ENCODE measurements at regions not wholly inside any gene's neighbourhood (a gene's known extent, or its start where the extent isn't known, plus 50 kb on each side); places are given as distances from the start of the nearest gene placed in this dataset.

DNA sequence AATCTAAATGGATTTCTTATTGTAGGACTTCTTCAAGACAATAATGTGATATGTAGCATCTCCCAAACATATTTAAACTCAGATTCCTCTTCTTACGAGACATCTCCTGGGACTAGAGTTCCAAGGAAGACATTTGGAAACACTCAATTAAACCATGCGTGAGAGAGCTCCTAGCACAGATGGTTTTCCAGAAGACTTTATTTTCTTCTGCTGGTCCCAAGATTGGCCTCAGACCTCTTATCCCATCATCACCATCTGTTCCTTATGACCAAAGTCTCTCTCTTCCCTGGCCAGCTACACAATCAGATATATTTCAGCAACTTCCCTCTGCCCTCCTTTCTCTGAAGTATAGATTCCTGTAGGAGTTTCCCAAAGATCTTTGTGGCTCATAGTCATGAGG, 93.2 kb upstream of the JARID2 start:
- H3K79me2 ChIP-seq (replicated peaks; ENCODE audit: insufficient read depth, low read length) = no peaks in the 10 kb centered on the region
- H3K9me3 ChIP-seq (ENCODE audit: low read length) = no peaks in the 10 kb centered on the region
- H3K9ac ChIP-seq (ENCODE audit: low read length) = no peak overlapping the region
- no peak for TF ChIP-seq CTCF (IDR thresholded peaks at IDR 0.05; ENCODE audit: poor library complexity, severe bottlenecking)
- TF ChIP-seq EZH2 (IDR thresholded peaks at IDR 0.05; ENCODE audit: borderline replicate concordance, insufficient read depth, low read length, poor library complexity, severe bottlenecking) = no peak
- no peak for TF ChIP-seq EP300 (conservative IDR thresholded peaks at IDR 0.05; ENCODE audit: poor library complexity, severe bottlenecking)
- no peak for TF ChIP-seq SMC3 (conservative IDR thresholded peaks at IDR 0.05; ENCODE audit: poor library complexity)
- no peak for TF ChIP-seq TAF1 (IDR thresholded peaks at IDR 0.05; ENCODE audit: low read depth)
- no peak for TF ChIP-seq RAD21 (conservative IDR thresholded peaks at IDR 0.05)
- TF ChIP-seq POLR2AphosphoS5 (IDR thresholded peaks at IDR 0.05) = no peak
- H3K4me2 ChIP-seq (ENCODE audit: low read length) = no peak overlapping the region
- H2AFZ ChIP-seq (ENCODE audit: low read depth, low read length) = no peak overlapping the region
- H3F3A ChIP-seq (ENCODE audit: insufficient read depth, low read length, poor library complexity, severe bottlenecking) = no peaks in the 10 kb centered on the region
- H3K27ac ChIP-seq (ENCODE audit: low read length) = no peak overlapping the region
- H3K36me3 ChIP-seq (ENCODE audit: insufficient read depth, low read length) = no peaks in the 10 kb centered on the region
- no peaks in the 10 kb centered on the region for H3K27me3 ChIP-seq (ENCODE audit: insufficient read depth, low read depth, low read length)
- no peaks in the 10 kb centered on the region for H3K9me2 ChIP-seq (ENCODE audit: insufficient read depth, low read length)
- H3K4me3 ChIP-seq (ENCODE audit: low read length) = no peak overlapping the region
- H4K20me1 ChIP-seq (ENCODE audit: insufficient read depth) = no peaks in the 10 kb centered on the region

- Histone ChIP-seq H3K36me3 (ENCODE audit: insufficient read depth, low read length) (no peaks in the 10 kb centered on the region), H3K4me3 (ENCODE audit: low read length) (no peak overlapping the region), H4K20me1 (ENCODE audit: insufficient read depth) (no peaks in the 10 kb centered on the region), H3K79me2 (replicated peaks; ENCODE audit: insufficient read depth, low read length) (no peaks in the 10 kb centered on the region), H2AFZ (ENCODE audit: low read depth, low read length) (no peak overlapping the region), H3K9me2 (ENCODE audit: insufficient read depth, low read length) (no peaks in the 10 kb centered on the region), H3K27ac (ENCODE audit: low read length) (no peak overlapping the region), H3K9ac (ENCODE audit: low read length) (no peak overlapping the region), H3K4me2 (ENCODE audit: low read length) (no peak overlapping the region), H3K9me3 (ENCODE audit: low read length) (no peaks in the 10 kb centered on the region), H3K27me3 (ENCODE audit: insufficient read depth, low read depth, low read length) (no peaks in the 10 kb centered on the region), H3F3A (ENCODE audit: insufficient read depth, low read length, poor library complexity, severe bottlenecking) (no peaks in the 10 kb centered on the region)
- TF ChIP-seq CTCF (IDR thresholded peaks at IDR 0.05; ENCODE audit: poor library complexity, severe bottlenecking) = no peak
- no peak for TF ChIP-seq REST (IDR thresholded peaks at IDR 0.05; ENCODE audit: borderline replicate concordance)
- no peak for TF ChIP-seq TAF1 (IDR thresholded peaks at IDR 0.05; ENCODE audit: low read depth)
- TF ChIP-seq MXI1 (conservative IDR thresholded peaks at IDR 0.05; ENCODE audit: poor library complexity, severe bottlenecking) = no peak
- no peak for TF ChIP-seq POLR2AphosphoS5 (IDR thresholded peaks at IDR 0.05)
- TF ChIP-seq RAD21 (conservative IDR thresholded peaks at IDR 0.05) = no peak
- no peak for TF ChIP-seq SMC3 (conservative IDR thresholded peaks at IDR 0.05; ENCODE audit: poor library complexity)
- TF ChIP-seq EP300 (conservative IDR thresholded peaks at IDR 0.05; ENCODE audit: poor library complexity, severe bottlenecking) = no peak
- no peak for TF ChIP-seq EZH2 (IDR thresholded peaks at IDR 0.05; ENCODE audit: borderline replicate concordance, insufficient read depth, low read length, poor library complexity, severe bottlenecking)
Measured at GRCh38 chr6:15153191-15153590, 92.7 kb upstream of the JARID2 start.
